NCI-H1417 (cell line): ENCODE measurements at regions not wholly inside any gene's neighbourhood (a gene's known extent, or its start where the extent isn't known, plus 50 kb on each side); places are given as distances from the start of the nearest gene placed in this dataset.
A peak's percentile ranks its signal among the peaks of the same experiment; 100 is the strongest.
"Not testable (repeated sequence)": the region's sequence is repeated elsewhere in the genome, so short reads cannot be mapped to it uniquely, and the experiment has no call there.

Source experiments
- DNase-seq, 3 experiments: peaks; one replicate each; lab custom pipeline; 2025; lab: John Stamatoyannopoulos, UW

DNA sequence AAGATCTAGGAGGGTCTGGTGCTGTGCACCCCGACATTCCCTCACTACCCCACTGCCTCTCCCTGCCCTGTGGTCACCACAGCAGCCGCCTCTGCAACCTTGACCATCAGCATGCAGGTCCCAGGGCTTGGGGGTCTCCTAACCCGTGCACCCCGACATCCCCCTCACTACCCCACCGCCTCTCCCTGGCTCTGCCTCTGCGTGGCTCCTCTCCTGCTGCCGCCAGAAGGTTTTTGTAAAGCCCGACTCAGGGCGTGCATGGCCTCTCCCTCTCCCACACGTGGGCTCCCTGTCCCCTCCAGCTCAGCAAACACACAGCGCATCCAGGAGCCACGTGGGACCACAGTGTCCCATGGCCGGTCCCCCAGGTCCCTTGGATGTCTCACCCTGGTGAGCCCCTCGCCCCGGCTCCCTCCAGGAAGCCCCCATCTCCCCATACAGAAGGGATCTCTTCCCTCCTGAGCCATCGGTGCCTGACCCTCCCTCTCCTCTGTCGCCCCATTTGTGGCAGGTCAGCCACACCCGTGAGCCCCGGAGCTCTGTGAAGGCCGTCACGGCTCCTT is 112.5 kb upstream of the LPCAT1 start:
- not testable (repeated sequence) for DNase-seq

DNA sequence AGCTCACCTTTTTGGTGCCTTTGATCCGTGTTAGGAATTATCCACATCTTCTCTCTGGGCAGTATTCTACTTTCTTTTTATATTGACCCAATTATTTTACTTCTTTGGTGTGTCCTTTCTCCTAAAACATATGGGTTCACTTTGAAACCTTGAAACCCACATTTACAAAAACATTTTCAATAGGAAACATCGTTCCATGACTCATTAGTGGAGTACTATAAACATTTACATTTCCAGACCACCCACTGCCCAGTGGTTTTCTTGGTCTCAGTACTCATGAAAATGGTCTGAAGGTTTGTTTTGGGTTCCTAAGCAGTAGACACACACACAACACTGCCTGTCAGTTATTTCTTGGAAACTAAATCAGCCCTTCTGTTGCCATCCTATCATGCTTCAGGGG is 111.7 kb upstream of the LPCAT1 start:
- DNase-seq, result not testable (repeated sequence)

DNA sequence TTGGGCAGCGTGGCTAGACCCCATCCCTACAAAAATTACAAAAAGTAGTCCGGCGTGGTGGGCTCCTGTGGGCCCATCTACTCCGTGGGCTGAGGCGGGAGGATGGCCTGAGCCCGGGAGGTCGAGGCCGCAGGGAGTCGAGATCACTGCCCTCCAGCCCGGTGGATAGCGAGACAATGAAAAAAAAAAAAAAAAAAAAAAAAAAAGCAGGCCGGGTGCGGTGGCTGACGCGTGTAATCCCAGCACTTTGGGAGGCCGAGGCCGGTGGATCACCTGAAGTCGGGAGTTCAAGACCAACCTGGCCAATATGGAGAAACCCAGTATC is 110.5 kb upstream of the LPCAT1 start:
- DNase-seq, result no peak

DNA sequence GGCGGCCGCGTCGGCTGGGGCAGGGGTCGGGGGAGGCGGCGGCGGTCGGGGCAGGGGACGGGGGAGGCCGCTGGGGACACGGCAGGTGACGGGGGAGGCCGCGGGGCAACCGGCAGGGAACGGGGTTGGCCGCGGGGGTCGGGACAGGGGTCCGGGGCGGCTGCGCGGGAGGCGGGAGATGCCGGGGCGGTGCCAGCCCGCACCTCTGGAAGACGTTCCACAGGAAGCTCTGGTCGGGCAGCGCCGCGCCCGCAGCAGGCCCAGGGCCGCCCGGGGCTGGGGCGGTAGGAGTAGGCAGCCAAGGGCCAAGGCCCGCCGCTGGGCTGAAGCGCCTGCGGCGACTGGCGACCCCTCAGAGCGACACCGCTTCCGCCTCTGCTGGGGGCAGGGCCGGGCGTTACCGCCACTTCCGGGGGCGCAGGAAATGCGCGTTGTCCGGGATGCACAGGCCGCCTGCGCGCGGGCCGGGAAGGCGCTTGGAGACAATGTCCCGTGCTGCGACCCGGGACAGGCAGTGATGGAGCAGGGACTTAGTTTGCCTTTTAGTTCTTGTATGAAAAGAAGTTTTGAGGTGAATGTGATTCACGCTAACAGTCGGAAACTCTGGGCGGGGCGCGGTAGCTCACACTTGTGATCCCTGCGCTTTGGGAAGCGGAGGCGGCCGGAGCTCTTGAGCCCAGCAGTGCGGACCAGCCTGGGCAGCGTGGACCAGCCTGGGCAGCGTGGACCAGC is 110.0 kb upstream of the LPCAT1 start:
- peak in 2 of 3 experiments; percentile 92 to 93 for DNase-seq

DNA sequence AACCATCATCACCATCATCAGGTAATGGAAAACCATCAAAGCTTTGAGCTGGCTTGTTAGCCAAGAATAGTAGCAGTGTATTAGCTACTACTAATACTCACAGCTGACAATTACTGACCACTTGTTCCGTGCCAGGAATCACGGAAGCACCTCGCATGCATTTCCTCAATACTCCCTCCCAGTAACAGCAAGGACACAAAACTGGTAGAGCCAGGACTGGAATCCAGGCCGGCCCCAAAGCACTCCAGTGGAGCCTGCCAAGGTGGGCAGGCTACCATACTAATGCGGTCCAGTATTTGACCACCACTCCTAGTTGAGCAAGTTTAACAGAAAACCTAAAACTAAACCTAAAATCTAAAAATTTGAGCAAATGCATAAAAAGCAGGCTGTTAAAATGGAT is 107.2 kb upstream of the LPCAT1 start:
- not testable (repeated sequence) for DNase-seq

DNA sequence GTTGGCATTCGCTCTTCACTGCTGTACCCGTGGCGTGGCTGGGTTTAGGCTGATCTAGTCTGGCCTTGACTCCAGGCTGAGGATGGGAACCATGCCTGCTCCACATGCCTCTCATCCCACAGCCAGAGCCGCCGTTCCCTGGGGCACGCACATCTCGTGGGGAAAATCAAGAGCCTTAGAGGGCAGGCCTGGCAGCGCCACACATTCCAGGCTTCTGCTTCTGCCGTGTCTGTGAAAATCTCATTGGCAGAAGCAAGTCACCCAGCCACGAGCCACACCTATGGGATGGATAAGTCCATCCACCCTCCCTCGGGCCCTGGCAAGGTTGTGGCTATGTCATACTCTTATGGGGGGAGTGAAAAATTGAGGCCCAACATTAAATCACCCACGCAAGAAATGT is 102.6 kb upstream of the LPCAT1 start:
- not testable (repeated sequence) for DNase-seq

DNA sequence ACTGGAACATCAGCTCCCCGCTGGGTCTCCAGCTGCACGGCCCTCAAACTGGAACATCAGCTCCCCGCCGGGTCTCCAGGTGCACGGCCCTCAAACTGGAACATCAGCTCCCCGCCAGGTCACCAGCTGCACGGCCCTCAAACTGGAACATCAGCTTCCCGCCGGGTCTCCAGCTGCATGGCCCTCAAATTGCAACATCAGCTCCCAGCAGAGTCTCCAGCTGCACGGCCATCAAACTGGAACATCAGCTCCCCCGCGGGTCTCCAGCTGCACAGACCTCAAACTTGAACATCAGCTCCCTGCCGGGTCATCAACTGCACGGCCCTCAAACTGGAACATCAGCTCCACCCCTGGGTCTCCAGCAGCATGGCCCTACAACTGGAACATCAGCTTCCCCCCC is 95.8 kb upstream of the LPCAT1 start:
- not testable (repeated sequence) for DNase-seq

DNA sequence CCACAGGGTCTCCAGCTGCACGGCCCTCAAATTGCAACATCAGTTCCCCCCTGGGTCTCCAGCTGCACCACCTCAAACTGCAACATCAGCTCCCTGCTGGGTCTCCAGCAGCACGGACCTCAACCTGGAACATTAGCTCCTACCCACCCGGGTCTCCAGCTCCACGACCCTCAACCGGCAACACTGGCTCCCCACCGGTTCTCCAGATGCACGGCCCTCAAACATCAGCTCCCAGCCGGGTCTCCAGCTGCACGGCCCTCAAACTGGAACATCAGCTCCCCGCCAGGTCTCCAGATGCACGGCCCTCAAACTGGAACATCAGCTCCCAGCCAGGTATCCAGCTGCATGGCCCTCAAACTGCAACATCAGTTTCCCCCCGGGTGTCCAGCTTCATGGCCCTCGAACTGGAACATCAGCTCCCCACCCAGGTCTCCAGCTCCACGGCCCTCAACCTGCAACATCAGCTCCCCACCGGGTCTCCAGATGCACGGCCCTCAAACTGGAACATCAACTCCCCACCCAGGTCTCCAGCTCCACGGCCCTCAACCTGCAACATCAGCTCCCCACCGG is 94.6 kb upstream of the LPCAT1 start:
- not testable (repeated sequence) for DNase-seq

DNA sequence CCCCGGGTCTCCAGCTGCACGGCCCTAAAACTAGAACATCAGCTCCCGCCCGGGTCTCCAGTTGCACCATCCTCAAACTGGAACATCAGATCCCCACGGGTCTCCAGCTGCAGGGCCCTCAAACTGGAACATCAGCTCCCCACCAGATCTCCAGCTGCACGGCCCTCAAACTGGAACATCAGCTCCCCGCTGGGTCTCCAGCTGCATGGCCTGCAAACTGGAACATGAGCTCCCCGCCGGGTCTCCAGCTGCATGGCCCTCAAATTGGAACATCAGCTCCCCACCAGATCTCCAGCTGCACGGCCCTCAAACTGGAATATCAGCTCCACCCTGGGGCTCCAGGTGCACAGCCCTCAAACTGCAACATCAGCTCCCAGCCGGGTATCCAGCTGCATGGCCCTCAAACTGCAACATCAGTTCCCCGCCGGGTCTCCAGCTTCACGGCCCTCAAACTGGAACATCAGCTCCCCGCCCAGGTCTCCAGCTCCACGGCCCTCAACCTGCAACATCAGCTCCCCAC is 93.5 kb upstream of the LPCAT1 start:
- not testable (repeated sequence) for DNase-seq

DNA sequence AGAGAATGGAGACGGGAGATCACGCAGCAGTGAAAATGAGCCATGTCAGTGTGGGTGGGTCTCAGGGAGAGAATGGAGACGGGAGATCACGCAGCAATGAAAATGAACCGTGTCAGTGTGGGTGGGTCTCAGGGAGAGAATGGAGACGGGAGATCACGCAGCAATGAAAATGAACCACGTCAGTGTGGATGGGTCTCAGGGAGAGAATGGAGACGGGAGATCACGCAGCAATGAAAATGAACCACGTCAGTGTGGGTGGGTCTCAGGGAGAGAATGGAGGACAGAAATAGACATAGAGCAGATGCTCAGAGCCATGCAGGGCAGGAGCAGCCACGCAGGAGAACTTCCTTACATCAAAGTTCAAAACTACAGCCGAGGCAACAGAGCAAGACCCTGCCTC is 89.8 kb upstream of the LPCAT1 start:
- DNase-seq, result not testable (repeated sequence)

DNA sequence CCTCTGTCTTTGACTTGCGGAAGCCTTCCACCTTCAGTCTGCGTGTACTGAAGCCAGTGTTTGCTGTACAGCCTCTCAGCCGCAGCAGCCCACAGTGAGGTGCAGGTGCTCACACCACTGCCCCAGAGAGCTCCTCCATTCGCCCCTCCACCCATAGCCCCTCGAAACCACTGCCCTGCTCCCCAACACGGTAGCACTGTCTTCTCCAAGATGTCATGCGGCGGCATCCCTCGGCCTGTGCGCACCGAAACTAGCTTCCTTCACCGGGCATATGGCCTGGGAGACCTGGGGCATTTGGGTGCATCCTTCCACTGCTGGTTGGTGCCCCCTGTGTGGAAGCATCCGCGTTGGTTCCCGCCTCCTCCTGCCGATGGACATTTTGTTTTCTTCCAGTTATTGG is 86.8 kb upstream of the LPCAT1 start:
- not testable (repeated sequence) for DNase-seq

DNA sequence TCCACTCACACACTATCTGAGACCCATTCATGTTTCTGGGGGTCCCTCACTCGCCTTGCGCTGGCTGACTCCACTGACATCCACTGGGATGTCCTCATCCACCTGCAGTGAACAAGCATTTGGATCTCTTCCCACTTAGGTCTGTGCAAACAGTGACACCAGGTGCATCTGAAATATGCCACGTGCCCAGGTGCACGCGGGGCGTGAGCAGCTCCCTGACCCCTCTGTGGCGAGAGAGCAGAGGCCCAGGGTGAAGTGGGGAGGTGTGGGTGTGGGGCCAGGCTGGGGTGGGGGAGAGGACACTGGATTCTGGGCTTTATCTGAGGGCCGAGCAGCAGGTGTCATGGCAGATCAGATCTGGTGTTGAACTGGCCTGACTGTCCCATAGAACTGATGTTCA is 85.4 kb upstream of the LPCAT1 start:
- peak in 1 of 3 experiments; percentile 20 for DNase-seq

DNA sequence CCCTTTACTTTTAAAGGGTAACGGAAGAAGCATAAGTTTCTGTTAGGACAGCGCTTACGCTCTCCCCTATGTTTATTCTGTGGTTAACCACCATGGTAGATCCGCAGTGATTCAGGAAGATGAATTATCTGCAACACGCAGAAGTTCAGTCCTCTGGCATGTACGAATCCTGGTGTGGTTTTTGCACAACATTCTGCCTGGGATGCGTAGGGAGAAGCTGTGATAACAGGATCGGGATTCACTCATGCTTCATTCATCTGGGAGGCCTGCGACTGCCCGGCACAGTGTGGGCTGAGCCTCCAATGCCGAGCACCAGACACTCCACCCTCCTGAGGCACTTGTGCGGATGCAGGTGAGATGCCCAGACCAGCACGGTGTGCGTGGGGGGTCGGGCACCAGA is 84.6 kb upstream of the LPCAT1 start:
- peak in 1 of 3 experiments; percentile 52 for DNase-seq

DNA sequence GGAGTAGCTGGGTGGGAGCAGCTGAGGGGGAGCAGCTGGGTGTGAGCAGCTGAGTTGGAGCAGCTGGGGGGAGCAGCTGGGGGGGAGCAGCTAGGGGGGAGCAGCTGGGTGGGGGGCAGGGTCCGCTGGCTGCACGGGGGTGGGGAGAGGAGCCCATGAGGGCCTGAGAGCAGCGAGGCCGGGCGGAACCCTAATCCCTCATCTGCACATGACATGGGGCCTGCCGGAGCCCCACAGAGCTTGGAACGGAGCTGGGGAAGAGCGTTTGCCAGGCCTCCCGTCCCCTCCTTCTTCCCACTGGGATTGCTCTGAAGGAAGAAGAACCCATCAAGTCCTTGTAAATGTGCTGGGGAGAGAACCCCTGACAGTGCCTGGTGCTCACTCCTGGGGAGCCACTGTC is 83.2 kb upstream of the LPCAT1 start:
- not testable (repeated sequence) for DNase-seq

DNA sequence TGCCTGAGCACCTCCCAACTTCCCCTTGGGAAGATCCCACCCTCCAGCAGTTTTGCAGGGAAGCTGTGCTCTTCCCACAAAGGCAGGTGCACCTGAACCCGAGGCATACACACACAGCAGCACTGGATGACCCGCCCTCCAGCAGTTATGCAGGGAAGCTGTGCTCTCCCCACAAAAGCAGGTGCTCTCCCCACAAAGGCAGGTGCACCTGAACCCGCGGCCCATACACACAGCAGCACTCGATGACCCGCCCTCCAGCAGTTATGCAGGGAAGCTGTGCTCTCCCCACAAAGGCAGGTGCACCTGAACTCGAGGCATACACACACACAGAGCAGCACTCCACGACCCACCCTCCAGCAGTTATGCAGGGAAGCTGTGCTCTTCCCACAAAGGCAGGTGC is 80.2 kb upstream of the LPCAT1 start:
- DNase-seq, result peak; percentile 73 to 92 (median 91)

DNA sequence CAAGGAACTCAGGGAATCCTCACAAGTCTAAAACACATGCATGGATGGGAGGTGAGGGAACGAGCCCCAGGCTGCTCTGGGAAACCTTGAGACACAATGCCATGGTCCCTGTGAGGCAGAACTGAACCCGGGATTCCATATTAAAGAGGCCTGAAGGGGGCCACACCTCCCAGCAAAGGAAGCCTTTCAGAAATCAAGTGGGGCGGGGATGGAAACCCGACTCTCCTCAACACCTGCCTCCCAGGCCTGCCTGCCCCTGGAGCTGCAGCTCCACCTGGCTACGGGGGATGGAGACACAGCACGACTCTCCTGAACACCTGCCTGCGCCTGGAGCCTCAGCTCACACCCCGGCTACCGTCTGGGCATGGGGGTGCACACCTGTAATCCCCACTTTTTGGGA is 77.8 kb upstream of the LPCAT1 start:
- peak; percentile 10 to 88 (median 42) for DNase-seq

DNA sequence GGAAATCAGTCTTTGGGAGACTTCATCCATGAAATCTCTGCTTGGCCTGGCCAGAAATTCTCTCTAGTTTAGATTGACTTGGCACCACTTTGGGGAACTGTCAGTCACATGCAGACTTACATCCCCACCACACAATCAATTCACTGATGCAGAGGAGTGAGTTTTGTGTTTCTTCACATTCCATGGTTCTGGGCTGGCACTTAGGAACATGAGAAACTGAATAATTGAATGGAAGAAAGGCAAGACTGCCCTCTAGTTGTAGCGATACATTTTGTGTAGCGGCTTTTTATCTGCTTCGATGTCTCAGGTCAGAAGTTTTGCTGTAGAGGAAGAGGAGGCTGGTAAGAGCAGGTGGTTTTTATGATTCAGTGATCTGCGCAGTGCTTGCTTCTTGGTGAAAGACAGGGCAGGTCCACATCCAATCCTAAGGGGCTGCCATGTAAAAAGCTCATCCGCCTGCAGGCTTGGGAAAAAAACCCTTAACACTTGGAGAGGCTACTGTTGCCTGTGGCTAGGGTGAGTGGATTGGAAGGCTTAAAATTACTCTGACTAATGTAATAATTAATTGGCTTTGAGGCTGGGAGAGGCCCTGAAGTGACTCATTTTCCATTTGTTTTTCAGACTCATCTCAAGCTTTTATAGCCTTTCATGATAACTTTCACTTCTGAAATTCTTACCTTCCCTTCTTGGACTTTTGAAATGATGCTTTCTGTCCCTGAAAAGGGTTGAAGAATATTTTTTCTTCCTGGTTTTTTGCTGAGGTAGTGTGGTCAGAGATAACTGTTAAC is 75.4 kb upstream of the LPCAT1 start:
- peak in 2 of 3 experiments; percentile 16 to 67 for DNase-seq

DNA sequence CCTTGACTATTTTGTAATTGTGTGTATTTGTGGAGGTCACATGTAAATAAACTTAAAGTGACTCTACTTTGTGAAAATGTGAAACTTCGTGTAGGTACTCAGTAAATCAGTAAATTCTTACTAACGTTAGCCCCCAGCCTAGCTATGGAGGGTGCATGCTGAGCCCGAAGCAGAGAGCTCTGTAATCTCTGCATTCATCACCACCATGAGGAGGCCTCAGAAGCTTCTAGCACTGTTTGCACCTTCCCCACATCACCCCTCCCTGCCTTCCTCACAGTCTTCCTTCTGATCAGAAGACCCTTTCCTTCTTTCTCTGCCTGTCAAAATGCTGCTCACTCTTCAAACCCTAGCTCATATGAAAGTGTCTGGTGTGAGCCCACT is 73.3 kb upstream of the LPCAT1 start:
- peak in 2 of 3 experiments; percentile 8 to 32 for DNase-seq

DNA sequence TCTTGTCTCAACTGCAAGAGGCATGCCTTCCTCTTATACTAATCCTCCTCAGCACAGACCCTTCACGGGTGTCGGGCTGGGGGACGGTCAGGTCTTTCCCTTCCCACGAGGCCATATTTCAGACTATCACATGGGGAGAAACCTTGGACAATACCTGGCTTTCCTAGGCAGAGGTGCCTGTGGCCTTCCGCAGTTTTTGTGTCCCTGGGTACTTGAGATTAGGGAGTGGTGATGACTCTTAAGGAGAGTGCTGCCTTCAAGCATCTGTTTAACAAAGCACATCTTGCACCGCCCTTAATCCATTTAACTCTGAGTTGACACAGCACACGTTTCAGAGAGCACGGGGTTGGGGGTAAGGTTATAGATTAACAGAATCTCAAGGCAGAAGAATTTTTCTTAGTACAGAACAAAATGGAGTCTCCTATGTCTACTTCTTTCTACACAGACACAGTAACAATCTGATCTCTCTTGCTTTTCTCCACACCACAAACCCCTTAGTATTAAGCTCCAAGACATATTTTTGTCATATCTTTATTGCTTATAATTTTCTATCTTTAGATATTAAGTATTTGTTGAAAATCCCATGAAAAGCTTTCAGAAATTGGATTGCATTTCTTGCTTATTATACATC is 72.8 kb upstream of the LPCAT1 start:
- not testable (repeated sequence) for DNase-seq

DNA sequence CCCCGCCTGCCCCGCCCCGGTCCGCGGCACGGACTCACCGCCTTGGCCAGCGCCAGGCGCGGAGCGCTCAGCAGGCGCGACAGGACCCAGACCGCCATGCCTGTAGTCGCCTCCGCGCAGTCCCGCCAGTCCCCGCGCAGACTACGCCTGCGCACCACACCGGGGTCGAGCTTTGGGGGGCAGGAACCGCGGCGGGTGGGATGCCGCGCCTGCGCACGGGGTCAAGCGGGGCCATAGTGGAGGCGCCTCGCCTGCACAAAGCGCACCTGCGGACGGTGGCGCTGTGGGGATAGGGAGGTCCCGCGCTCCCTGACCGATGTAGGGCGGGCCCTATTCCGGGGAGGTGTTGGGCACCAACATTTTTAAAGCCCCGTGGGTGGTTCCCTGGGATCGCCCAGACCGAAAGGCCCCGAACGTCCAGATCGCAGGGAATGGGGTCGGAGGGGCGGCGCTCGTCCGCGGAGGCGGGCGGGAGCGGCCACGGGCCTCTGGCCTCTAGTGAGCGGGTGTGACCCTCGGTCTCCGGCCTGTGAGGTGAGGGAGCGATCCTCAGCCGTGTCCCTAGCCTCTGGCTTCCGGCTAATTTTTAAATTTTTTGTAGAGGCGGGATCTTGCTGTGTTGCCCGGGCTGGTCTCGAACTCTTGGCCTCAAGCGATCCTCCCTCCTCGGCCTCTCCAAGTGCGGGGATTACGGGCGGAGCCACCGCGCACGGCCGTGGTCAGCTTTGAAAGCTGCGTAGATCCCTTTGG is 70.8 kb upstream of the LPCAT1 start:
- DNase-seq, result peak; percentile 45 to 89 (median 82)

DNA sequence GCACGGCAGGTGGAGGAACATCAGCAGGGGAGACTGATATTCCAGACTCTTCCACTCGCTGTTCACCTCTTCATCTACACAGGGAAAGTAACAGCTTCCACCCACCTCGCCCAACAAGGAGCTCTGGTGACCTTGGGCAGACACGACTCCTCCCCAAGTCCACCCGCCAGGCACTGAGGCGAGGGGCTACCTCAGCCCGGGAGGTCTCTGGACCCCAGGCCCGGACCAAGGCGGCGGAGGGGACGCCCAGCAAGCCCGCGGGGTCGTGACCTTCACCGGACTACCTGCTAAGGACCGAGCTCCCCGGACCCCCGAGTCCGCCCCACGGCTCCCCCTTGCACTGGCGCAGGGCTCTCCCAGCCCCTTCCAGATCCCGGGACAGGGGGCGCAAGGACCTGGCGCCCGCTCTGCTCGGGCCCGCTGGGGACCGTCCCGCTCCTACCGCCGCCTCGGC is 70.2 kb upstream of the LPCAT1 start:
- no peak for DNase-seq
